ENCODE measurements at regions not wholly inside any gene's neighbourhood (a gene's known extent, or its start where the extent isn't known, plus 50 kb on each side); places are given as distances from the start of the nearest gene placed in this dataset.

DNA sequence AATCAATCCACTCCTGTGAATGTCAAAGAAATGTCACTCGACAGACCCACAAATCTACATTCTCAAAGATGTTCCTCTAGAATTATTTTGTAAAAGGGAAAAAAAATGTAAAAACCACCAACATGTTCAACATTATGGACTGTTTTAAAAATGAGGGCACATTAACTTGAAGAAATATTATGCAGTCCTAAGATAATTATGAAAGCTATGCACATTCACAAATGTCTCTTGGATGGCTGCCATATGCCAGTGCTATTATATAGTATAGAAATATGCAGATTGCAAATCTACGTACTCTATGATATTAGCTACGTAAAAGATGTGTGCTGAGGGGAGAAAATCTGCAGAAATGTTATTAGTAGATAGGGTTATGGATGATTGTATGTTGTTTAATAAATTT, 334.2 kb downstream of the BMP4 start:
- TF ChIP-seq, protein P1, sequence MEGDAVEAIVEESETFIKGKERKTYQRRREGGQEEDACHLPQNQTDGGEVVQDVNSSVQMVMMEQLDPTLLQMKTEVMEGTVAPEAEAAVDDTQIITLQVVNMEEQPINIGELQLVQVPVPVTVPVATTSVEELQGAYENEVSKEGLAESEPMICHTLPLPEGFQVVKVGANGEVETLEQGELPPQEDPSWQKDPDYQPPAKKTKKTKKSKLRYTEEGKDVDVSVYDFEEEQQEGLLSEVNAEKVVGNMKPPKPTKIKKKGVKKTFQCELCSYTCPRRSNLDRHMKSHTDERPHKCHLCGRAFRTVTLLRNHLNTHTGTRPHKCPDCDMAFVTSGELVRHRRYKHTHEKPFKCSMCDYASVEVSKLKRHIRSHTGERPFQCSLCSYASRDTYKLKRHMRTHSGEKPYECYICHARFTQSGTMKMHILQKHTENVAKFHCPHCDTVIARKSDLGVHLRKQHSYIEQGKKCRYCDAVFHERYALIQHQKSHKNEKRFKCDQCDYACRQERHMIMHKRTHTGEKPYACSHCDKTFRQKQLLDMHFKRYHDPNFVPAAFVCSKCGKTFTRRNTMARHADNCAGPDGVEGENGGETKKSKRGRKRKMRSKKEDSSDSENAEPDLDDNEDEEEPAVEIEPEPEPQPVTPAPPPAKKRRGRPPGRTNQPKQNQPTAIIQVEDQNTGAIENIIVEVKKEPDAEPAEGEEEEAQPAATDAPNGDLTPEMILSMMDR (IDR thresholded peaks at IDR 0.05), result no peak
- no peak for TF ChIP-seq POLR2A (IDR thresholded peaks at IDR 0.05)
